HCT116 (cell line): ENCODE measurements at regions not wholly inside any gene's neighbourhood (a gene's known extent, or its start where the extent isn't known, plus 50 kb on each side); places are given as distances from the start of the nearest gene placed in this dataset.

Source experiments
- CEBPB ChIP-seq: IDR thresholded peaks from 2 replicates; pipeline ENCODE4 v1.6.1; 2012; ENCODE audit warnings: low read depth
- CTCF ChIP-seq, 3 experiments: fragments of 200-600 bp in 1 of 3; sonication (generic) in 1 of 3; IDR thresholded peaks in 2 of 3; conservative IDR thresholded peaks in 1 of 3; 2 replicates each; pipeline ENCODE4 v1.5.1; 2012 to 2017; ENCODE audit warnings: low read depth in 2 of 3, low read length in 2 of 3, antibody characterized with exemption in 1 of 3, borderline replicate concordance in 1 of 3, control low read depth in 1 of 3, mild to moderate bottlenecking in 1 of 3, mixed read lengths in 1 of 3, mixed run types in 1 of 3, moderate library complexity in 1 of 3; ENCODE audit not compliant: insufficient read depth in 1 of 3
- EZH2 ChIP-seq: fragments of 200-600 bp; sonication (generic); IDR thresholded peaks from 2 replicates; pipeline ENCODE4 v1.6.1; 2017; ENCODE audit warnings: antibody characterized with exemption, mixed run types
- POLR2A ChIP-seq: IDR thresholded peaks from 2 replicates; pipeline ENCODE4 v1.7.0; 2011; ENCODE audit warnings: borderline replicate concordance; ENCODE audit not compliant: insufficient read depth, insufficient read length; ENCODE audit errors: extremely low read depth
- YY1 ChIP-seq: IDR thresholded peaks from 2 replicates; pipeline ENCODE4 v1.6.1; 2011; ENCODE audit warnings: low read length, low read depth, moderate library complexity, mild to moderate bottlenecking; ENCODE audit not compliant: insufficient replicate concordance; ENCODE audit errors: extremely low read depth

DNA sequence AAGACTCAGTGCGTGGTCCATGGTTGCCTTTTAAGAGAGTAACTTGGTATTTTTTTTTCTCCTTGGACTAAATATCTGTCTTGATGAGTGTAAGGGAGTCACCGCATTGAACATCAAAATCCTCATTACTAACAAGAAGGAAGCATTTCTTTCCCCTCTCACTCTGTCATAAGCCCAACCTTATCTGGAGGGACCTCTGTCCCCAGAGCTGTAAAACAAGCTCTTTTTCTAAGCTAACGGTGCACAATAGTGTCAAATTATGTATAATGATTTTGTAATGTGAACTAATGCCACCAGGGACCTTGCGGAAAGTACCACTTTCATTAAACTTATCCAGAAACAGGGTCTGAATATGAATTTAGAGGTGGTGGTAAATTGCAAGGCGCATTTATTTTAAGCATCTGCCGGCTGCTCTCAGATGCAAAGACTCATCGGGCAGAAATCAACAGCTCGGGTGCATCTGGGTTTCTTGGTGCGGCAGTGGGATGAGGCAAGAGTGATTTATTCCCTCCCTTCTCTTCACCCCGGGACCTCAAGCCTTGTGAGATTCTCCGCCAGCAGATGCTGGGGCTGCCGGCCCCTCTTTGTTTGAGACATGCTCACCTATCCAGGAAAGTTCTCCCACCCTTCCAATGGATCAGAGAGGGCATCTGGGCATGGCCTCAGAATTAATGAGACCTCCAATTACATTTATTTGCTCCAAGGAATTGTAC is 95.2 kb upstream of the IRX3 start:
- TF ChIP-seq CEBPB (no peak), CTCF (IDR thresholded peaks at IDR 0.05 in 2 of 3, conservative IDR thresholded peaks at IDR 0.05 in 1 of 3; ENCODE audit: borderline replicate concordance in 1 of 3, insufficient read depth in 1 of 3, low read depth in 2 of 3, low read length in 2 of 3) (no peak), EZH2 (no peak), POLR2A (no peak), YY1 (no peak)
